Forelimb muscle (tissue), 1 donor: ENCODE measurements at regions not wholly inside any gene's neighbourhood (a gene's known extent, or its start where the extent isn't known, plus 50 kb on each side); places are given as distances from the start of the nearest gene placed in this dataset.
A peak's percentile ranks its signal among the peaks of the same experiment; 100 is the strongest.
"Not testable (repeated sequence)": the region's sequence is repeated elsewhere in the genome, so short reads cannot be mapped to it uniquely, and the experiment has no call there.

Experiments
- DNase-seq: peaks from one replicate; pipeline ENCODE4 v3.0.0-alpha.2; 2013; ENCODE audit warnings: low read depth

- no peak for DNase-seq
Measured at GRCh38 chr12:46983959-46984841, 95.2 kb upstream of the PCED1B start.

- DNase-seq = no peak
Measured at GRCh38 chr12:46985816-46986215, 93.6 kb upstream of the PCED1B start.

GRCh38 chr12:46988122-46988521, 91.3 kb upstream of the PCED1B start:
- DNase-seq = not testable (repeated sequence)

- DNase-seq = no peak
Measured at GRCh38 chr12:46990211-46990610, 89.2 kb upstream of the PCED1B start.

- DNase-seq = not testable (repeated sequence)
Measured at GRCh38 chr12:46992051-46992450, 87.4 kb upstream of the PCED1B start.

GRCh38 chr12:46998811-46999368, 80.5 kb upstream of the PCED1B start:
- no peak for DNase-seq

GRCh38 chr12:47004634-47005033, 74.8 kb upstream of the PCED1B start:
- DNase-seq = no peak

GRCh38 chr12:47007048-47007447, 72.4 kb upstream of the PCED1B start:
- DNase-seq = no peak

- DNase-seq = no peak
Measured at GRCh38 chr12:47012552-47012951, 66.9 kb upstream of the PCED1B start.

GRCh38 chr12:47014474-47014873, 64.9 kb upstream of the PCED1B start:
- DNase-seq = no peak

GRCh38 chr12:47015381-47015780, 64.0 kb upstream of the PCED1B start:
- DNase-seq = no peak

- DNase-seq = no peak
Measured at GRCh38 chr12:47017041-47017713, 62.2 kb upstream of the PCED1B start.

- DNase-seq = no peak
Measured at GRCh38 chr12:47017901-47018475, 61.4 kb upstream of the PCED1B start.

GRCh38 chr12:47020211-47020821, 59.1 kb upstream of the PCED1B start:
- DNase-seq = no peak

- DNase-seq = peak; percentile 26
Measured at GRCh38 chr12:47021298-47021697, 58.1 kb upstream of the PCED1B start.

- DNase-seq = no peak
Measured at GRCh38 chr12:47022296-47022695, 57.1 kb upstream of the PCED1B start.

GRCh38 chr12:47023311-47023710, 56.1 kb upstream of the PCED1B start:
- DNase-seq = no peak

GRCh38 chr12:47023953-47024352, 55.5 kb upstream of the PCED1B start:
- DNase-seq = no peak

- DNase-seq = no peak
Measured at GRCh38 chr12:47024463-47024862, 55.0 kb upstream of the PCED1B start.

GRCh38 chr12:47025349-47025748, 54.1 kb upstream of the PCED1B start:
- DNase-seq = no peak

GRCh38 chr12:47025798-47026197, 53.6 kb upstream of the PCED1B start:
- DNase-seq = no peak

GRCh38 chr12:47026291-47026690, 53.1 kb upstream of the PCED1B start:
- no peak for DNase-seq
